ENCODE measurements at regions not wholly inside any gene's neighbourhood (a gene's known extent, or its start where the extent isn't known, plus 50 kb on each side); places are given as distances from the start of the nearest gene placed in this dataset.

DNA sequence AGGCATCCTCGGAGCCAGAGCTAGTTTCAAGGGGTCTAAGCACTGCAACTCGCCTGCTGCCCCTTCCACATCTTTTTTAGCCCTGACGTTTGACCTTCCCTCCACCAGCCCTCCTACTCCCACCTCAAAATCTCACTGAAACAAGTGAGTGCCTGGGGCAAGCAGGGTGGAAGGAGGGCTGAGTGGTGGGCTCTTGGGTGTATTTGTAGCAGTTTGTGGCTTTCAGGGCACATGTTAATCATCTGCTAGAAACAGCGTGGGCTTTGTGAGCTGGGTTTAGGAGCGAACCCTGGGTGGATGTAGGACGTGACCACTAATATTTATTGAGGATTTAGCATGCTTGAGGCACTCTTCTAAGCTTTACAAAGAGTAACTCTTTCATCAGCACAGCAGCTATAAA lies 390.3 kb downstream of the GRIN2B start:
- TF ChIP-seq, protein P1, sequence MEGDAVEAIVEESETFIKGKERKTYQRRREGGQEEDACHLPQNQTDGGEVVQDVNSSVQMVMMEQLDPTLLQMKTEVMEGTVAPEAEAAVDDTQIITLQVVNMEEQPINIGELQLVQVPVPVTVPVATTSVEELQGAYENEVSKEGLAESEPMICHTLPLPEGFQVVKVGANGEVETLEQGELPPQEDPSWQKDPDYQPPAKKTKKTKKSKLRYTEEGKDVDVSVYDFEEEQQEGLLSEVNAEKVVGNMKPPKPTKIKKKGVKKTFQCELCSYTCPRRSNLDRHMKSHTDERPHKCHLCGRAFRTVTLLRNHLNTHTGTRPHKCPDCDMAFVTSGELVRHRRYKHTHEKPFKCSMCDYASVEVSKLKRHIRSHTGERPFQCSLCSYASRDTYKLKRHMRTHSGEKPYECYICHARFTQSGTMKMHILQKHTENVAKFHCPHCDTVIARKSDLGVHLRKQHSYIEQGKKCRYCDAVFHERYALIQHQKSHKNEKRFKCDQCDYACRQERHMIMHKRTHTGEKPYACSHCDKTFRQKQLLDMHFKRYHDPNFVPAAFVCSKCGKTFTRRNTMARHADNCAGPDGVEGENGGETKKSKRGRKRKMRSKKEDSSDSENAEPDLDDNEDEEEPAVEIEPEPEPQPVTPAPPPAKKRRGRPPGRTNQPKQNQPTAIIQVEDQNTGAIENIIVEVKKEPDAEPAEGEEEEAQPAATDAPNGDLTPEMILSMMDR (IDR thresholded peaks at IDR 0.05; ENCODE audit: insufficient read depth, low read length, missing control alignments): no peak
- POLR2A ChIA-PET: no interaction called here
- H3K4me3 ChIP-seq (ENCODE audit: low read depth, low read length): no peak overlapping the region
- DNase-seq (ENCODE audit: low read depth, low spot score): no peak
- CTCF ChIA-PET: no interaction called here

DNA sequence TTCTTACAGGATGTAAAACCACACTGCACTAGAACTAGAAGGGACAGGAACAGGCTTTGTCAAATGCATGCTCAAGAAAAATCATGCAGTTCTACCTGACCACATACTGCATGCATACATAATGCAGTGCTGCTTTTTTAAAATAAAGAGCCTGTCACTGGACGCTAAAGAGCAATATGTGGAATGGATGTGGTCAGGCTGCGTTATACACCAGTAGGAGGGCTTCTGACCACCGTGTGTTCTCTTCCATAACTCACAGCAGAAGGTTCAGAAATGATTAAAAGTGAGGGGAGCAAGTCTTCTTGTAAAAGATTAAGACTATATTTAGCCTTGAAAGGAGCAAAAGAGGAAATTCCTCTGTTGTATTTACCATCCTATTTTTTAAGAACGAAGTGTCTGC lies 392.0 kb downstream of the EMP1 start:
- H3K4me3 ChIP-seq (ENCODE audit: low read depth, low read length): no peak overlapping the region
- ChIA-PET CTCF (no interaction called here), POLR2A (no interaction called here)
- no peak for DNase-seq (ENCODE audit: low read depth, low spot score)
- TF ChIP-seq, protein P1 (IDR thresholded peaks at IDR 0.05; ENCODE audit: insufficient read depth, low read length, missing control alignments): no peak

DNA sequence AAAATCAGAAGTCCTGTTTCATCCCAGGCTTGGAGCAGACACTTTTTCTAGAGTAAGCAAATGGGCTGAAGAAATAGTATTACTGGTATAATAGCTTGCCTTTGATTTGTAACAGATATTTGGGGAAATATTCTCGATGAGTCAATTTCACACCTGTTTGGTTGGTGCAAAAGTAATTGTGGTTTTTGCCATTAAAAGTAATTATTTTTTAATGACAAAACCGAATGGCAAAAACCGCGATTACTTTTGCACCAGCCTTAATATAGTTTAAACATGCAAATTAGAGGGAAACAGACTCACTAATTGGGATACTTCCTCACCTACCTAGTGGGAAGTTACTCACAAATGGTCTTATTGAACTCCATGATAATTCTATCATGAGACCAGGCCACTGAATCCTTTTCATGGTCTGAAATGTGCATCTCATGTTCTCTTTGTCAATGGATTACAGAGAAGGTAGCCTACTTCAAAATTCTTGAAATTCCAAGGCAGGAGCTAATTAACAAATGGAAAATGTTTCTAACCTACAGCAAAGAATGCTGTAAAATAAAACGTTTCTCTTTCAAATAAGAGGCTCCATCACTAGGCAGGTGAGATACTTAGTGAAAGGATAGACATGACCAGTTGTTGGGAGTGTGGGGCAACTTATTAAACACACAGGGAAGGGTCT lies 391.3 kb downstream of the EMP1 start:
- TF ChIP-seq, protein P1 (IDR thresholded peaks at IDR 0.05; ENCODE audit: insufficient read depth, low read length, missing control alignments): no peak
- ChIA-PET POLR2A (no interaction called here), CTCF (no interaction called here)
- DNase-seq (ENCODE audit: low read depth, low spot score): no peak
- H3K4me3 ChIP-seq (ENCODE audit: low read depth, low read length): no peak overlapping the region

DNA sequence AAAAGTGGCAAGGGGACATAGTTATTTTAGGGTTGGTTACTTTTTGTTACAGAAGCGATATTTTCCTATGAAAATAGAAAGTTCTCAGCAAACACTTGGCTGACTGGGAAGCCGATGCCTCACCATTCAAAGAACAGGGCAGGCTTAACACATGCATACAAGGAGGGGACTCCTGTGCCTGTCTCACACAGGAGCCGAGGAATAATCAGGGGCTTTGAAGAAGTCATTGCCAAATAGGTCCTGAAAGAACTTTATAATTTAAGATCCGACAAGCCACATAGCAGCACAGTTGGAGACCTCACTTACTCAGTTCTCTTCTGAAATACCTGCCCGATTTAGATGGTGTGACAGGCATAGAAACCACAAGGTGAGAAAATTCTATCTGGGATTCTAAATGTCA lies 389.8 kb downstream of the EMP1 start:
- H3K4me3 ChIP-seq (ENCODE audit: low read depth, low read length): no peak overlapping the region
- ChIA-PET POLR2A (no interaction called here), CTCF (no interaction called here)

DNA sequence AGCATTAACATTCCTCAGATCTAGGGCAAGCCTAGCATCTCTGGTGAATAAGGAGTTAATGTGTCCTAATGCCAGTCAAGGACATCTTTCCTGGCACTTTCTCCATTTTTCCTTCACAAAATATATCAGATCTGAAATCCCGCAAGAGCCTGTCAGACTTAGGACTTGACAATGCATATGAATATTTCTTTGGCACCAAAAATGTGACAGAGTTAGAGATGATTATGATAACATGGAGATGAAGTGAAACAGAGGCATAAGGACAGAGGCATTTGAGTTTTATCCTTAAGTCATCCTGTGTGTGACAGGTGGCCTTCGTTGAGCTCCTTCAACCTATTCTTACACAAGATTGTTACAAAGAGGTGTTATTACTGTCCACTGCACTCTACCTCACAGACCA lies 388.0 kb downstream of the EMP1 start:
- ChIA-PET POLR2A (no interaction called here), CTCF (no interaction called here)
- no peak for DNase-seq (ENCODE audit: low read depth, low spot score)
- no peak overlapping the region for H3K4me3 ChIP-seq (ENCODE audit: low read depth, low read length)
- TF ChIP-seq, protein P1 (IDR thresholded peaks at IDR 0.05; ENCODE audit: insufficient read depth, low read length, missing control alignments): no peak

More for the DNA sequence above, 389.8 kb downstream of the EMP1 start:
- TF ChIP-seq, protein P1 (IDR thresholded peaks at IDR 0.05; ENCODE audit: insufficient read depth, low read length, missing control alignments): no peak
- DNase-seq (ENCODE audit: low read depth, low spot score): no peak

DNA sequence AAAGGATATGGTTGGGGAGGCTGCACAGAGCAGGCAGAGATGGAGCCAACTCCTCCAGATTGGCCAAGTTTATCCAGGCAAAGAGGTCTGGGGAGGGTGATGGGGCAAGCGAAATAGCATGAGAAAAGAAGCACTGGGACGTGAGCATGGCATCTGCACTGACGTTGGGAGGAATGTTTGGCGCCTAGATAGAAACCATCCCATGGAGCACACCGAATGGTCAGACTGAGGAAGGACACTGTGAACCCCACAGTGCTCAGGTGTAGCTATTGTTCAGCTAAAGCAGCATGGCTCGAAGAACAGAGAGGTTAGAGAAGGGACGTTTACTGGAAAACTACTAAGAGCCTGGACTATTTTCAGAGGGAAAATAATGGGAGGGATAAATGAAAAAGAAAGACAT lies 387.1 kb downstream of the EMP1 start:
- TF ChIP-seq, protein P1 (IDR thresholded peaks at IDR 0.05; ENCODE audit: insufficient read depth, low read length, missing control alignments): no peak
- ChIA-PET CTCF (no interaction called here), POLR2A (no interaction called here)
- H3K4me3 ChIP-seq (ENCODE audit: low read depth, low read length): no peak overlapping the region
- no peak for DNase-seq (ENCODE audit: low read depth, low spot score)
